H9 (cell line): ENCODE measurements at regions not wholly inside any gene's neighbourhood (a gene's known extent, or its start where the extent isn't known, plus 50 kb on each side); places are given as distances from the start of the nearest gene placed in this dataset.

Experiments used
- DNase-seq: peaks from one replicate; pipeline ENCODE4 v3.0.0-alpha.2; 2017
- H2AFZ ChIP-seq: one replicate; pipeline ENCODE4 v1.6.1; 2013; ENCODE audit warnings: mild to moderate bottlenecking, low read length, control low read depth, moderate library complexity
- H2AK5ac ChIP-seq: 2 replicates; pipeline ENCODE4 v1.6.1; 2013; ENCODE audit warnings: low read length, control low read depth, mixed read lengths; ENCODE audit not compliant: insufficient read length
- H2BK120ac ChIP-seq: one replicate; pipeline ENCODE4 v1.6.1; 2013; ENCODE audit warnings: low read depth, mild to moderate bottlenecking, low read length, control low read depth, inconsistent platforms; ENCODE audit not compliant: poor library complexity, severe bottlenecking
- H2BK12ac ChIP-seq: 2 replicates; pipeline ENCODE4 v1.6.1; 2013; ENCODE audit warnings: low read length, control low read depth, mixed read lengths, low read depth; ENCODE audit not compliant: insufficient read length
- H2BK15ac ChIP-seq: 2 replicates; pipeline ENCODE4 v1.6.1; 2013; ENCODE audit warnings: low read depth, low read length, control low read depth
- H2BK20ac ChIP-seq: one replicate; pipeline ENCODE4 v1.6.1; 2013; ENCODE audit warnings: low read depth, mild to moderate bottlenecking, low read length, control low read depth, inconsistent platforms; ENCODE audit not compliant: poor library complexity, severe bottlenecking
- H2BK5ac ChIP-seq: 2 replicates; pipeline ENCODE4 v1.6.1; 2013; ENCODE audit warnings: low read length, control low read depth, mixed read lengths; ENCODE audit not compliant: insufficient read length
- H3K14ac ChIP-seq: 2 replicates; pipeline ENCODE4 v1.6.1; 2013; ENCODE audit warnings: low read length, control low read depth; ENCODE audit not compliant: insufficient read depth
- H3K18ac ChIP-seq: 2 replicates; pipeline ENCODE4 v1.6.1; 2013; ENCODE audit warnings: low read depth, mild to moderate bottlenecking, mixed read lengths, low read length, control low read depth; ENCODE audit not compliant: insufficient read length
- H3K23ac ChIP-seq: 2 replicates; pipeline ENCODE4 v1.6.1; 2013; ENCODE audit warnings: low read length, control low read depth, mixed read lengths, low read depth; ENCODE audit not compliant: insufficient read length
- H3K23me2 ChIP-seq: 2 replicates; pipeline ENCODE4 v1.6.1; 2013; ENCODE audit warnings: low read depth, mild to moderate bottlenecking, mixed read lengths, low read length, control low read depth; ENCODE audit not compliant: insufficient read length, poor library complexity, severe bottlenecking
- H3K27ac ChIP-seq: 2 replicates; pipeline ENCODE4 v1.5.1; 2013; ENCODE audit warnings: low read length, control low read depth, mixed read lengths, low read depth; ENCODE audit not compliant: insufficient read length
- H3K27me3 ChIP-seq: 2 replicates; pipeline ENCODE4 v1.6.1; 2013; ENCODE audit warnings: low read length, control low read depth, inconsistent platforms; ENCODE audit not compliant: insufficient read depth
- H3K4ac ChIP-seq: 2 replicates; pipeline ENCODE4 v1.6.1; 2013; ENCODE audit warnings: low read depth, mild to moderate bottlenecking, control low read depth, inconsistent platforms, low read length, moderate library complexity
- H3K4me1 ChIP-seq: 2 replicates; pipeline ENCODE4 v1.6.1; 2013; ENCODE audit warnings: low read length, control low read depth, inconsistent platforms; ENCODE audit not compliant: insufficient read depth
- H3K4me2 ChIP-seq: 2 replicates; pipeline ENCODE4 v1.6.1; 2013; ENCODE audit warnings: low read length, control low read depth, mixed read lengths; ENCODE audit not compliant: insufficient read length, insufficient read depth
- H3K56ac ChIP-seq: 2 replicates; pipeline ENCODE4 v1.6.1; 2013; ENCODE audit warnings: low read depth, mild to moderate bottlenecking, mixed read lengths, low read length, control low read depth; ENCODE audit not compliant: insufficient read length
- H3K79me1 ChIP-seq: 2 replicates; pipeline ENCODE4 v1.6.1; 2013; ENCODE audit warnings: low read depth, mild to moderate bottlenecking, moderate library complexity, low read length, control low read depth, inconsistent platforms; ENCODE audit not compliant: insufficient read depth, poor library complexity, severe bottlenecking
- H3K79me2 ChIP-seq: 2 replicates; pipeline ENCODE4 v1.6.1; 2013; ENCODE audit warnings: low read length, control low read depth, inconsistent platforms; ENCODE audit not compliant: insufficient read depth
- H3K9ac ChIP-seq: 2 replicates; pipeline ENCODE4 v1.6.1; 2013; ENCODE audit warnings: low read length, control low read depth, mixed read lengths; ENCODE audit not compliant: insufficient read length; ENCODE audit errors: extremely low read depth
- H3K9me3 ChIP-seq: one replicate; pipeline ENCODE4 v1.6.1; 2013; ENCODE audit warnings: low read depth, low read length, inconsistent platforms; ENCODE audit not compliant: control insufficient read depth
- H3T11ph ChIP-seq: one replicate; pipeline ENCODE4 v1.6.1; 2013; ENCODE audit warnings: mild to moderate bottlenecking, low read length, control low read depth, inconsistent platforms
- H4K20me1 ChIP-seq: one replicate; pipeline ENCODE4 v1.6.1; 2013; ENCODE audit not compliant: control insufficient read depth, insufficient read length, insufficient read depth
- H4K5ac ChIP-seq: 2 replicates; pipeline ENCODE4 v1.6.1; 2013; ENCODE audit warnings: low read depth, mild to moderate bottlenecking, mixed read lengths, low read length, control low read depth; ENCODE audit not compliant: insufficient read length
- H4K8ac ChIP-seq: replicated peaks from 2 replicates; pipeline ENCODE4 v1.6.1; 2013; ENCODE audit warnings: low read length, control low read depth, mixed read lengths, low read depth; ENCODE audit not compliant: insufficient read length
- H4K91ac ChIP-seq: 2 replicates; pipeline ENCODE4 v1.6.1; 2013; ENCODE audit warnings: low read depth, mild to moderate bottlenecking, moderate library complexity, mixed read lengths, low read length, control low read depth; ENCODE audit not compliant: insufficient read length
- H3K27ac Mint-ChIP-seq, 3 experiments: 2 replicates in 2 of 3; 3 replicates in 1 of 3; pipeline ENCODE4 v1.8.0; 2020 to 2021; ENCODE audit warnings: mixed read lengths in 3 of 3, mild to moderate bottlenecking in 1 of 3, moderate library complexity in 1 of 3
- H3K27me3 Mint-ChIP-seq: 2 replicates; pipeline ENCODE4 v1.8.0; 2021; ENCODE audit warnings: low read depth, mild to moderate bottlenecking, moderate library complexity, mixed read lengths
- H3K36me3 Mint-ChIP-seq, 3 experiments: 2 replicates in 2 of 3; 3 replicates in 1 of 3; pipeline ENCODE4 v1.8.0; 2020 to 2021; ENCODE audit warnings: low read depth in 3 of 3, mixed read lengths in 3 of 3; ENCODE audit not compliant: insufficient read depth in 1 of 3
- H3K4me1 Mint-ChIP-seq, 2 experiments: 2 replicates each; pipeline ENCODE4 v1.8.0; 2020; ENCODE audit warnings: mixed read lengths in 2 of 2
- H3K4me3 Mint-ChIP-seq, 2 experiments: 2 replicates in 1 of 2; 3 replicates in 1 of 2; pipeline ENCODE4 v1.8.0; 2020 to 2021; ENCODE audit warnings: mild to moderate bottlenecking in 2 of 2, mixed read lengths in 2 of 2, moderate library complexity in 1 of 2
- H3K9me3 Mint-ChIP-seq, 2 experiments: 2 replicates in 1 of 2; 3 replicates in 1 of 2; pipeline ENCODE4 v1.8.0; 2020; ENCODE audit warnings: mild to moderate bottlenecking in 2 of 2, mixed read lengths in 2 of 2, moderate library complexity in 1 of 2
- CTCF ChIP-seq: fragments of 200-600 bp; sonication (generic); conservative IDR thresholded peaks from 3 replicates; pipeline ENCODE4 v1.8.0; 2021; ENCODE audit warnings: antibody characterized with exemption, mild to moderate bottlenecking
- WGBS: extraction: QIAGEN DNeasy Blood & Tissue Kit; methylation state at CpG from one replicate; pipeline ENCODE4 v1.1.7; 2013; ENCODE audit warnings: missing lambda C conversion rate, low lambda C conversion rate, mixed read lengths; ENCODE audit not compliant: insufficient read length; ENCODE audit errors: extremely low coverage; 5-methylcytosine and 5-hydroxymethylcytosine counted together

DNA sequence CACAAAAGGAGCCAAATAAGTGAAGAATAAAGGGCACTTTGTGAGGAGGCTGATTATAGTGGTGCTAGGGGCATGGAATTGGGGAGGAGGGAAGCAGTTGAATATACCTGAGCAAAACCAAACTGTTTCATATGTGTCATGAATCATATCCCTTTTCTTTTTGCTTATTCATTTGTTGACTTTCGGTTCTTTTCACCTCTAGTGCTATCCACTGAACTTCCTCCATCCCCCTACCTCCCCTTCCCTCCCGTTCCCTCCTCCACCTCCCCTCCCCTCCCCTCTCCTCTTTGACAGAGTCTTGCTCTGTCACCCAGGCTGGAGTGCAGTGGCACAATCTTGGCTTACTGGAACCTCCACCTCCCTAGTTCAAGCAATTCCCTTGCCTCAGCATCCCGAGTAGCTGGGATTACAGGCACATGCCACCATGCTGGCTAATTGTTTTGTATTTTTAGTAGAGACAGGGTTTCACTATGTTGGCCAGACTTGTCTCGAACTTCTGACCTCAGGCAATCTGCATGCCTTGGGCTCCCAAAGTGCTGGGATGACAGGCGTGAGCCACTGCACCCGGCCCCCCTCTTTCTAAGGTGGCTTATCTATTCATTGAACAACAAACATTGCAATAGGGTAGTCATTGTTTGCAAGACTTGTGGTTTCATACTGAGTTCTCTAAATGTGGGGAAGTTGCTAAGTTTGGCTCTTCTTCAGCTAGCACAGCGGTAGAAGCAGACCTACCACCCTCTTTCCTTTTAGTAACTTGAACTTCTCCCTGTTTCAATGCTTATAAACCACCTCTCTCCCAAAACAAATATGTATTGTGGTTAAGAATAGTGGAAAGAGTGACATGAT, 150.4 kb upstream of the PRPS1L1 start:
- H3K56ac ChIP-seq, result no peak overlapping the region
- H3K27ac ChIP-seq, result no peak overlapping the region
- H3K23me2 ChIP-seq, result no peaks in the 10 kb centered on the region
- H3K9ac ChIP-seq, result no peak overlapping the region
- H2BK120ac ChIP-seq, result no peak overlapping the region
- no peak overlapping the region for H3K18ac ChIP-seq
- no peak overlapping the region for H2AK5ac ChIP-seq
- no peaks in the 10 kb centered on the region for H4K20me1 ChIP-seq
- H3K79me2 ChIP-seq, result no peaks in the 10 kb centered on the region
- no peaks in the 10 kb centered on the region for H3K27me3 ChIP-seq
- H2BK15ac ChIP-seq, result no peak overlapping the region
- no peak for TF ChIP-seq CTCF
- H3K36me3 Mint-ChIP-seq, result no peaks in the 10 kb centered on the region
- H2BK20ac ChIP-seq, result no peak overlapping the region
- H3K4ac ChIP-seq, result no peak overlapping the region
- no peak overlapping the region for H4K8ac ChIP-seq
- no peak overlapping the region for H2BK5ac ChIP-seq
- H3K27me3 Mint-ChIP-seq, result no peaks in the 10 kb centered on the region
- H4K91ac ChIP-seq, result no peak overlapping the region
- H2BK12ac ChIP-seq, result no peak overlapping the region
- H3K79me1 ChIP-seq, result no peaks in the 10 kb centered on the region
- H3K23ac ChIP-seq, result no peak overlapping the region
- no peak overlapping the region for H4K5ac ChIP-seq
- peaks cover 3% of the 10 kb centered on the region in 2 experiments; a peak in 1 of 4 replicates for H3K4me1 Mint-ChIP-seq
- H3K4me3 Mint-ChIP-seq, result no peak overlapping the region
- no peak overlapping the region; a peak in 1 of 7 replicates for H3K27ac Mint-ChIP-seq
- no CpG with 5 or more reads among the region's 7 CpGs for WGBS
- no peak for DNase-seq
- no peaks in the 10 kb centered on the region for H3K4me1 ChIP-seq
- H3K9me3 ChIP-seq, result no peaks in the 10 kb centered on the region
- H2AFZ ChIP-seq, result no peak overlapping the region
- no peak overlapping the region for H3K14ac ChIP-seq
- H3K4me2 ChIP-seq, result no peak overlapping the region
- no peak overlapping the region for H3T11ph ChIP-seq
- no peaks in the 10 kb centered on the region for H3K9me3 Mint-ChIP-seq
